GM19463 (cell line): ENCODE measurements at regions not wholly inside any gene's neighbourhood (a gene's known extent, or its start where the extent isn't known, plus 50 kb on each side); places are given as distances from the start of the nearest gene placed in this dataset.
"Not testable (repeated sequence)": the region's sequence is repeated elsewhere in the genome, so short reads cannot be mapped to it uniquely, and the experiment has no call there.

ENCODE experiments used
- ATAC-seq: cut with Tn5 transposase; IDR thresholded peaks from one replicate; pipeline ENCODE4 v1.9.1; 2021; ENCODE audit warnings: mild to moderate bottlenecking, moderate library complexity; ENCODE audit not compliant: unreplicated experiment

GRCh38 chr1:68777851-68778250 lies 281.0 kb upstream of the DEPDC1 start:
- no peak for ATAC-seq

- not testable (repeated sequence) for ATAC-seq
Observed at GRCh38 chr1:68779841-68780240, 283.0 kb upstream of the DEPDC1 start.

DNA sequence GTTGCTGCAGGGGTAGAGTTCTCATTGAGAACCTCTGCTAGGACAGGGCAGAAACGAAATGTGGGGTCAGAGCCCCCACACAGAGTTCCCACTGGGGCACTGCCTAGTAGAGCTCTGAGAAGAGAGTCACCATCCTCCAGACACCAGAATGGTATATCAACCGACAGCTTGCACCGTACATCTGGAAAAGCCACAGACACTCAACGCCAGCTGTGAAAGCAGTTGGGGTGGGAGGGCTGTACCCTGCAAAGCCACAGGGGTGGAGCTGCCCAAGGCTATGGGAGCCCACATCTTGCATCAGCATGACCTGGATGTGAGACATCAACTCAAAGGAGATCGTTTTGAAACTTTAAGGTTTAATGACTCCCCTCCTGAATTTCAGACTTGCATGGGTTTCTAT lies 284.0 kb upstream of the DEPDC1 start:
- ATAC-seq = no peak

GRCh38 chr1:68782890-68783289 lies 286.0 kb upstream of the DEPDC1 start:
- no peak for ATAC-seq

DNA sequence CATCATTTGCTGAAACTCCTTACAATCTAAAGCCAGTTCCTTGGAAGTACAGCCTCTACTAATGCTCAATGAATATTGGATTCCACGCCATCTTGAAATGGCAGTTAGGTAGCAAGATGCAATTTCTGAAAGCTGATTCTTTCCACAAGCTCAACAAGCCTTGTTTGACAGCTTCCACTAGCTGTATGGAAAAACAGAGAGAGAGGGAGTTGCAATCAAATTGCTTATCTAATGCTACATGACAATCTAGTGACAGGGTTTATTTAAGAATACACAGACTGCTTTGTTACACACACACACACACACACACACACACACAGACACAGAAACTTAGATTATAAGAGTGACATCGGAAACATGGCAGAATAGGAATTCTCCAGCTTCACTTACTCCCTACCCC lies 288.4 kb upstream of the DEPDC1 start:
- no peak for ATAC-seq

- no peak for ATAC-seq
Observed at GRCh38 chr1:68788762-68789161, 291.9 kb upstream of the DEPDC1 start.

GRCh38 chr1:68791800-68792199 lies 294.9 kb upstream of the DEPDC1 start:
- no peak for ATAC-seq

- ATAC-seq = no peak
Observed at GRCh38 chr1:68795956-68796355, 299.1 kb upstream of the DEPDC1 start.

DNA sequence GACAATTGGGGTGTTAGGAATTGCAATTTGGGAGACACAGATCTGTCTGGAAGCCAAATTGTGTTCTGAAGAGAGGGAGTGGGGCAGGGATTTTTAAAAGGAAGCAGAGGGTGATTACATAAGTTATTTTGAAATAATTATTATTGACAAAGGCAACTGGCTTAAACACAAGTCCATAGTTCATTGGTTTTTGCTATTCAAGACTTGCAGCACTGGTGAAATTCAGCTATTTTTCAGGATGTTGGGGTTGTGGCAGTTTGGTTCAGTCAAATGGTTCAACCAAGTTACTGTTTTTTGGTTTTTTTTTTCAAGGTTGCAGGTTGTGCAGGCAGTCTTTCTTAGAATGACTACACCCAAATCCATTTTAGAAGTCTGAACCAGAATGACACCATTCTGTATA lies 300.0 kb upstream of the DEPDC1 start:
- ATAC-seq = no peak

DNA sequence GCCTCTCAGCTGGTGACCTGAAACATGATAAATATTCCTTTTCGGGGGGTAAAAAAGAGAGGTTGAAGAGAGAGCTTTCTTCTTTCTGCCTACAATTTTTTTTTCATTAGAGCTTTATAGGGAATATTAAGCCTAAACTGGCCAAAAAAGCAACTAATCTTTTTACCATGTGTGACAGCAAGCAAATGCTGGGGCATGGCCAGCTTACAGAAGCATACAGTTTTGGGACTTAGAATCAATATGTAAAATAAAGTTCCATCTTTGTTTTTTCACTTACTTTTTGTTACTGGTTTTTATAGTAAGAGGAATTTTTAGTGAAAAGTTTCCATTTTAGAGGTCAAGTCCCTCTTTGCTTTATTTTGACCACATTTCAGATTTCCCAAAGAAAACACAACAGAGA lies 301.2 kb upstream of the DEPDC1 start:
- ATAC-seq = no peak

GRCh38 chr1:68799096-68799495 lies 302.2 kb upstream of the DEPDC1 start:
- ATAC-seq = no peak

DNA sequence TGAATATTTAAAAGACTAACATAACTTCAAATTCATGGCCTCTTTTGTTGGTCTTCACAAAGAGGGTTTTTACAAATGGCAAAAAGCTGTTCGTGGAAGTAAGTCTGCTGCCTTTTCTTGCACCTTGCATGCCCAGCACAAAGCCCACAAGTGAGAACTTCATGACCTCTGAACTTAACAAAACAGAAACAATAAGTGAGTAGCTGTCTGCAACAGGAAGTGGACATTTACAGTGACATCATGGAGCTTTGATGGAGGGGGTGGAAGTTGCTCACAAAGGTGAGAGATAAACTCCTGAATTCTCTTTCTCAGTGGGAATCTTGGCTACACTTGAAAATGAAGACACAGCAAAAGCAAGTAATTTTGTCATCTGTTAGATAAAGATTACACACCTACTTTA lies 303.3 kb upstream of the DEPDC1 start:
- ATAC-seq = no peak

- ATAC-seq = no peak
Observed at GRCh38 chr1:68801440-68801839, 304.6 kb upstream of the DEPDC1 start.

- ATAC-seq = no peak
Observed at GRCh38 chr1:68805097-68805641, 308.3 kb upstream of the DEPDC1 start.

DNA sequence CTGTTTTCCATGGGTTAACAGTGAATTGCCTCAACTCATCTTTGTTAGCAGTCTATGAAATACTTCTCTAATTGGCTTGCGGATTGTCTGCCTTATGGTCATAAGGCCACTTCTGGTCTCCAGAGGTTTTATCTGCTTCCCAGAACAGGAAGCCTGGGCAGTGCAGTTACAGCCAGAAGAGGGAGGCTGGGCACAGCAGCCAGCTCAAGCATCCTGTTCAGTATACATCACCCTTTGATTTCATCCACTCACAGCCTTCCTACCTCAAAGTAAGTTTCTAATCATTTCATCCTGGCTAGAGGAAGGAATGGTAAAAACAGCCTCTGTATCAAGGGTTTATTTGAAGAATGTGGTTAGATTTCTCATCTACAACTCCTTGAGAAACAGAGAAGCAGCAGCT lies 311.5 kb upstream of the DEPDC1 start:
- no peak for ATAC-seq

- no peak for ATAC-seq
Observed at GRCh38 chr1:68811806-68812205, 314.9 kb upstream of the DEPDC1 start.

GRCh38 chr1:68812333-68812732 lies 315.5 kb upstream of the DEPDC1 start:
- ATAC-seq = no peak

- ATAC-seq = no peak
Observed at GRCh38 chr1:68814067-68814466, 317.2 kb upstream of the DEPDC1 start.

DNA sequence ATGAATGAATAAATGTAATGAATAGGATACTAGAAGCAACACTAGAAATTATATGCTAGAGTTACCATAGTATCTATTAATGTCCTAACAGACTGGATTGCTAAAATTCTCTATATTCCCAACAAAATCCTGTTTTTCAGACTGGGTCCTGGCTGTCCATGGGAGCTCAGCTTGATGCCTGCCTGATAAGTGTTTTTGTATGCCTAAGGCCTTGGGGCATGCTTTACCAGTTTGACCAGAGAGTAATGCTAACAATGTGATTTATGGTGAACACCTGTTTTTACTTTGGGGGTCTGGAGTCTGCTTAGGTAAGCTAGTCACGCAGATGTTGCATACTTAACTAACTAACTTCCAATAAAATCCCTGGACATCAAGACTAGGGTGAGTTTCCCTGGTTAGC lies 318.8 kb upstream of the DEPDC1 start:
- no peak for ATAC-seq

DNA sequence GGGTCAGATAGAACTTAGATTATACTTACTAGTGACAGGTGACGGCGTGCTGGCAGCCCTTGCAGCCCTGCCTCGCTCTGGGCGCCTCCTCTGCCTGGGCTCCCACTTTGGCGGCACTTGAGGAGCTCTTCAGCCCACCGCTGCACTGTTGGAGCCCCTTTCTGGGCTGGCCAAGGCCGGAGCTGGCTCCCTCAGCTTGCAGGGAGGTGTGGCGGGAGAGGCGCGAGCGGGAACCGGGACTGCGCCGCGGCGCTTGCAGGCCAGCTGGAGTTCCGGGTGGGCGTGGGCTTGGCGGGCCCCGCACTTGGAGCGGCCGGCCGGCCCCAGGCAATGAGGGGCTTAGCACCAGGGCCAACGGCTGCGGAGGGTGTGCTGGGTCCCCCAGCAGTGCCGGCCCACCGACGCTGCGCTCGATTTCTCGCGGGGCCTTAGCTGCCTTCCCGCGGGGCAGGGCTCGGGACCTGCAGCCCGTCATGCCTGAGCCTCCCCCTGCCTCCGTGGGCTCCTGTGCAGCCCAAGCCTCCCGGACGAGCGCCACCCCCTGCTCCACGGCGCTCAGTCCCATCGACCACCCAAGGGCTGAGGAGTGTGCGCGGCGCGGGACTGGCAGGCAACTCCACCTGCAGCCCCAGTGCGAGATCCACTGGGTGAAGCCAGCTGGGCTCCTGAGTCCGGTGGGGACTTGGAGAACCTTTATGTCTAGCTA lies 320.8 kb upstream of the DEPDC1 start:
- not testable (repeated sequence) for ATAC-seq

GRCh38 chr1:68819190-68819829 lies 322.4 kb upstream of the DEPDC1 start:
- ATAC-seq = no peak

DNA sequence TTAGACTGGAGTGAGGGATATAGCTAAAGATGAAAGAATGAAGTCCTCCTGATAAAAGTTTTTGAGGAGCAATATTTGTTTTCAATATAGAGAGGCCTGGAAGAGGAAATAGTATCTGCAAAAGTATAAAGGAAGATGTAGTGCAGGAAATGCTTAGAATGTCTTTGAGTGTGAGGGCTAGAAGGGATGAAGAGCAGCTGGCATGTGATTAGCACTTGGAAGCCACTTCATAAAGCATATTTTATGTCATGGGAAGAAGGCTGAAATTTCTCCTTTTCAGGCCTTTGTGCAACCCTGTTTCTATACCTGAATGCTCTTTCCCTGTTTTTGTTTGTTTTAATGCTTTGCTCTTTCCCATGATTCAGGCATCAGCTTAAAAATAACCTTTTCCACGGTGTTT lies 323.3 kb upstream of the DEPDC1 start:
- ATAC-seq = no peak

DNA sequence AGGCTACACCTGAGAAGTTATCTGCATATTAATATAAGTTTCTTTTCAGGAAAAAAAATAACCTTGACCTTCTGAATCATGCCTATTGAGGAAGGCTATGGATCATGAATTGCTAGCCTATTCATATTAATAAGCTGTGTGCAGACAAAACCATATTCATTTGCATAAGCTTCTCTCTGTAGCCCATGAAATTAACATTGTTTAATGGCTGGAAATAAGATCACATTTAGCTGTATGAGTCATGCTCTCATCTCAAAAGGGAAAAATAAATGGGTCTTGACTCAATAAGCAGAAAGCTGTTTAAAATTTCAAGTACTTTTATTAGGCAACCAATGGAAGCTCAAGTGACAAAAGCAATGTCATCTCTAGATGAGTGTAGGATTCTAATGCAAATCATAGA lies 330.0 kb upstream of the DEPDC1 start:
- ATAC-seq = no peak
